GM19239 (cell line): ENCODE measurements at regions not wholly inside any gene's neighbourhood (a gene's known extent, or its start where the extent isn't known, plus 50 kb on each side); places are given as distances from the start of the nearest gene placed in this dataset.
"Not testable (repeated sequence)": the region's sequence is repeated elsewhere in the genome, so short reads cannot be mapped to it uniquely, and the experiment has no call there.

ENCODE experiments used
- DNase-seq: peaks from one replicate; pipeline ENCODE4 v3.0.0; 2011; ENCODE audit warnings: low spot score; ENCODE audit not compliant: insufficient read length
- FAIRE-seq: peaks from 2 replicates; lab custom pipeline; 2011; peaks lifted over from hg19 to GRCh38; lab: Jason Lieb, UNC

DNA sequence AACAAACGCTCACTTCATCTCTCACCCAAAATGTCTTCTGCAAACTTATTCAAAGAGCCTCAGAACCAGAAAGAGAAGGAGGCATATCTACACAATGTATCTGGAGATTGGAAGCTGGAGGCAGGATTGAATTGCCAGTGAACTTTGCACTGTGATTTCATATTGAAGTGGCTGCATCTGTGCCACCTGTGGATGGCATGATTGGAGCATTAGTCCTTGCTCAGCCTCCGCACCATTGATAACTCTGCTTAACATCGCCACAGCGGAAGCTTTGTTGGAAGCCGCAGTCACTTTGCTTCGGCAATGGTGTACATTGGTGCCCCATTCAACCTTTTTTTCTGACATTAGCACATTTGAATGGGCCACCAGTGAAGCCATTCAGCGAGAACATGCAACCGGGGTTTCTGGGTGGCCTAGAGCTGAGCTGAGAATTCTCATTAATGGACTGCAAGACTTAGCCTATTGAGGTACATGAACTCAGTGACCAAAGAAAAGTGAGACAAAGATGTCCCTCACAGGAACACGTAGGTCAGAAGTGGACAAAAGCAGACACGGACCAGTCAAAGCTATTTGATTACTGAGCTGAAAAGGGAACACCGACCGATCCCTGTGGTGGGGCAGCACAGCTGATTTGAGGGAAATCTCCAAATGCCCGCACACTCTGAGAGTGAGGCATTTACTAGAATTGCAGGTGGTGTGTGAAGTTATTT is 130.4 kb downstream of the BRMS1L start:
- DNase-seq (no peak), FAIRE-seq (no peak)

DNA sequence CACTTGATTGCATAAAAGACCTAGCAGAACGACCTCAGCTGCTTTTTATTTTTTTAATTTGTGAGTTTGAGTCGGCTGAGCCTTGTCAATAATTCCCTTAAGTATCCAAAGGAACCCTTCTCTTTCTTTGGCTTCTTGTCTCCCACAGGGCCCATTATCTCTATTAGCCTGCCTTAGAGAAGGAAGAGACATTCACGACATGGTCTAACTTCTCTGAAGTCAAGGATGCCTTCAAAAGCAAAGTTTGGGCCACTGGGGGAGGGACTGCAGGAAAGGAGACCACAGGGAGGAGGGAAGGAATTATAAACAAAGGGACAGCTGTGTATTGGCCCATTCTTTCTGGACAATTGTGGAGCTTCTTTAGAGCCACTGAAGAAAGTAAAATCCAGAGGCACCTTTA is 126.4 kb downstream of the BRMS1L start:
- FAIRE-seq, result no peak

DNA sequence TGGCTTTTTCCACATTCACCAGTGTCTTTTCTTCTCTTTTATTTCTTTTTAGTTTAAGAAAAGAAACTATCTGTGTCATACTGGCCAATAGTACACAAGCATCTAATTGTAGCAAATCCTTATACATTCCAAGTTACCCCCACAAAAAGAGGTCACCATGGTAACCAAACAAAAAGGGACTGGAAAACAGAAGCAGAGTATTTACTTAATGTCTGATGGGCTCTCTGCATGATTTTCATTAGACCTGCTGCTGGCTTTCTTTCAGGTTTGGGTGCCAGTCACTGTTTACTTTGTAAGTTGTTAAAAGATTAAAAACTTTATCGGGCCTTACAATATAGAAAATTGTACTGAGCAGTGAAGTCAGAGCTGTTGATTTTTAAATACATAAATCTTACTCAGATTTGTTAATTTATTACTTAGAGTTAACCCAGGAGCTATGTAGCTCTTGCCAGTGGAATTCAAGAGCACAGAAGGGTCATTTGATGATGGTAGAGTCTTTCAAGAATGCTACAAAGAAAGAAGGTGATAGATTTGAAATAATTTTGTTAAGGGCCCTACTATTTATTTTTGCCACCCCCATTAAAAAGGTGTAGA is 123.9 kb downstream of the BRMS1L start:
- FAIRE-seq (no peak), DNase-seq (no peak)

More for the DNA sequence above, 126.4 kb downstream of the BRMS1L start:
- DNase-seq, result no peak

DNA sequence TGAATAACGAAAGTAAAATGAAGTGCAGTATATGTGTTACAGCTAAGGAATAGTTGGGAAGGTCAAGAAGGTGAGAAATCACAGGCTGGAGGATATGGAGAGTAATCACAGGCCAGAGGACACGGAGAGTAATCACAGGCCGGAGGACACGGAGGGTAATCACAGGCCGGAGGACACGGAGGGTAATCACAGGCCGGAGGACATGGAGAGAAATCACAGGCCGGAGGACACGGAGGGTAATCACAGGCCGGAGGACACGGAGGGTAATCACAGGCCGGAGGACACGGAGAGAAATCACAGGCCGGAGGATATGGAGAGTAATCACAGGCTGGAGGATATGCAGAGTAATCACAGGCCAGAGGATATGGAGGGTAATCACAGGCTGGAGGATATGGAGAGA is 121.8 kb downstream of the BRMS1L start:
- not testable (repeated sequence) for FAIRE-seq, DNase-seq

DNA sequence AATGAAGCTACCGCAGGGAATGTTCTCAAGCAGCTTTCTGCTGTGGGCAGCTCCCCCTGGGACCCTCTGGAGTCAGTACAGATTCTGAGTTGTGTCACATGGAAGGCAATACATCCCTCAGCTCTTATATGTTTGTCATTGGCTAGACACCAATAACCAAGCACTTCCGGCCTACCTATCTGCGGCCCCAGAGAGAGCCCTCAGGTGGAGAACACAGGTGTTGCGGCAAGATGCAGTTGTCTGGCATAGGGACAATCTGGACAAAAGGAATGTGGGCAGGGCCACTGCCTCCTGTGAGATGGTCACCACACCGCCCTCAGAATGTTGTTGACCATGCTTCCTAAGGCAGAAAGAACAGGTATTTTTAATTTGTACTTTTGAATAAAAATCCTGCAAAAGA is 118.7 kb downstream of the BRMS1L start:
- DNase-seq, result peak; percentile 10
- no peak for FAIRE-seq

DNA sequence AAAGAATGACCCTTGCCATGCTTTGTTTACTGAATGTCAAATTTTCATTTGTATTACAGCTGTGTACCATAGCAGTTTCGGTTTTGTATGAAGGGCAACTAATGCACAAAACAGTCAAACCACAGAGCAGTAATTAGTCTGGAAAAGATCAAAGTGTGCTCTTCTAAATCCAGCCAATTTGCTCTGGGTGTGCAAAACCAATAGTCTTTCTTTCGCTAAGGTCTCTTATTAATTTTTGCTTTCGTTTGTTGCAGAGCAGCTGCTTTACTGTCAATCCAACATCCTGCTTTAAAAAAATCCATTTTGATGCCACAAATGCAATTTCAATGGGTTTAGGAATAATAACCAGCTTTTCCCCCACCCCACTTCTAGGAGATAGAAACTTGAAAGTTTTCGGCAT is 114.2 kb downstream of the BRMS1L start:
- peak; percentile 6 for DNase-seq
- peak; percentile 89 for FAIRE-seq

DNA sequence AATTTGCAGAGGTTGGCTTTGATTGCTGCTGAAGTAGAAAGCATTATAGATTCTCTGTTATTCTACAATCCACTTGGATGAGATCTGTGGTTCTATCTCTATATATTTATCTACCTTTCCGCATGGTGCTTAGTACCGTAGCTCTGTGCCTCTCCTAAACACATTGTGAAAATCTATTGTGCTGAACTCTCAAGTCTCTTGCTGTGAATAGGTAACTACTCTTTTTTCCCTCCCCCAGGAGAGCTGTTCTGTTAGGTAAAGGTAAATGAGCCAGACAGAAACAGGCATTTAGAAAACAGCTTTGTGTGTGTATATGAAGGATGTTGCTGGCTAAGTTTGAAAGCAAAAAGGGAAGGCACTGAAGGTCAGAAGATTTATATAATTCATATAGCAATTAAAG is 112.6 kb downstream of the BRMS1L start:
- FAIRE-seq, result no peak
- DNase-seq, result no peak

DNA sequence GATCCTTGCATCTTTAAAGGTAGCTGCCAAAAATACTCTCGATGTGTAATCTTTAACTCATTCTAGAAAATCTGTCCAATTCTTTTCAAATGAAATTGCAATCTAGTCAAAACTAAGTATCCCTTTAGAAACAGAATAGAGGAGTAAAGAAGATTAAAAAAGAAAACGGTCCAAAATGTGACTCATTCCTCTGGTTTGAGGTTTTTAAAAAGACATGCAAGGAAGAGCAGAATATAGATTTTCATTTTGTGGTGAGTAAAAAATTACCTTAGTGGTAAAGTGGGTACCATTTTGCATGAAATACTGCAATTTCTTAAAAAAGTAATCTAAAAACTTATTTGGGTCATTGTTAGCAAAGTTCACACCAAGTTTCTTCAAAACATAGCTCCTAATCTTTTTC is 108.4 kb downstream of the BRMS1L start:
- no peak for DNase-seq
- peak; percentile 69 for FAIRE-seq

DNA sequence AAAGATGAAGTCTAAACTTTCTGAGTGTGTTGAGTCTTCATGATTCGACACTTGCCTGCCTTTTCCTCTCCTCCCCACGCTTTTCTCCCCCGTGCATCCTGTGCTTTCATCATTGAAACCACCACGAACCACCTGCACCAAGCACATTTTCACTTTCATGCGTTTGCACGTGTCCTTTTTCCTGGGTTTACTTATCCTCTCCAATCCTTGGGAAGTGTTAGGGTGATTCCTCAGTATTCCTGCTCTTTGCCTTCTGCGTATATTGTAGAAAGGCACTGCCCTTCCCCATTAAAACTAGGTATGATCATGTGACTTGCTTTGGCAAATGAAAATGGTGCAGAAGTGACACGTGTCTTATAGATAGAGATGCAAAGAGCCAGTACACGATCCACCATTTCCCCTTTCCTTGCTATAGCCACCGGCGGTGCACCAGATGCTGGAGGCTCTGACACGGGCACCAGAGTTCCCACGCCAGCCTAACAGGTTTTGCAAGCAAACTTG is 106.6 kb downstream of the BRMS1L start:
- DNase-seq (no peak), FAIRE-seq (peak; percentile 97)

DNA sequence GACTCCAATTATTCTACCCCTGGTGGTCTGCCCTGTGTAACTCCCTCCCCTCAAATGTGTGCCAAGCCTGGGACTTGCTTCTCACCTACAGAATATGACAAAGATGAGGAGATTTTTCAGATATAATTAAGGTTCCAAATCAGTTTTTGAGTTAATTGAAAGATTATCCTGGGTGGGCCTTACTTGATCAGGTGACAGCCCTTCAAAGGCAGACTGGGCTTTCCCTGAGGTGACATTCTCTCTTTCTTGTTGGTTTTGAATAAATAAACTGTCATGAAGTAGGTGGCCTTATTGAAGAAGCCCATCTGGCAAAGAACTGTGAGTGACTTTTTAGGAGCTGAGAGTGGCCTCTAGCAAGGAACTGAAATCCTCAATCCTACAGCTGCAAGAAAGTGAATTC is 106.0 kb downstream of the BRMS1L start:
- DNase-seq (no peak), FAIRE-seq (no peak)

DNA sequence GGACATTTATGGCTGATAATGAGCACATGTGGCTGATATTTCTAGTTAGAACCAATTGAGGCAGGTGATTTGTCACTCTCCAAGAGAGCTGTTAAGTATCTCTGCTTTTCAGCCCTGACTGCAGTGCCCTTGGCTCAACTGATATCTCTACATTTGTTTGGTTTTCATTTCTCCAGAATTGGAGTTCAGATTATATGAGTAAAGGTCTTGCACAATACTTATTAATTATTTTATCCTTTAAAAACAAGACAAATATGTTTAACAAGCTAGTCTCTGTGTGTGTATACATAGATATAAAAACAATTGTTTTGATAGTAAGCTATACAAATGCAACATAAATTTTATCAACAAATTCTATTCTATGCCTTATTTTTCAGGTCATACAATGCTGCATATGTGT is 105.2 kb downstream of the BRMS1L start:
- FAIRE-seq, result peak; percentile 44
- DNase-seq, result no peak

DNA sequence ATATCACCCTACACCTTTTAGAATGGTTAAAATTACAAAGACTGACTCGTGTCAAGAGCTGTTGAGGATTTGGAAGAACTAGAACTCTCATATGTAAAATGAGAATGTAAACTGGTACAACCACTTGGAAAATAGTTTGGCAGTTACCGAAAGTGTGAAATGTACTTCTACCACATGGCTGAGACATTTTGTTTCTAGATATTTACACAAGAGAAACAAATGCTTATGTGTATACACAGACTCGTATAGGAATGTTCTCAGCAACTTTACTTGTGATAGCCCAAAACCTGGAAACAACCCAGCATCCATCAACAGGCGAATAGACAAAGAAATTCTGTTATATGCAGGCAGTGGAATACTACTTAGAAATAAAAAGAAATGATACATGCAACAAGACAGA is 103.0 kb downstream of the BRMS1L start:
- FAIRE-seq (no peak), DNase-seq (no peak)

DNA sequence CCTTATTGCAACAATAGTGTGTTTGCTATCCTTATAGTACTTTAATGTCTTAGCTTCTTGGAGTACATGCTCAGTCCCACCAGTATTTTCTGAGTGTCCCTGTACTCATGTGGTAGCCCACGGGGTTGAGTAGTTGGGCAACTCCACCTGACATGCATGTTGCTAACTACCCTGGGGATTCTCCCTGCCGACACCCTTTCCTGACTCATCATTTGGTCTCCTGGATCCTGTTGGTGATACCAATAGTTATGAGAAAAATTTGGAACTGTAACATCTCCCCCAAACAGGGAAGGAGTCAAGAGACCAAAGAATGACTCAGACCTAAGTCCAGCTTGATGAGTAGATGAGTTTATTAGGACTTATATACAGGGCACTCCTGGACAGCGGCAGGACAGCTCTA is 101.6 kb downstream of the BRMS1L start:
- DNase-seq (no peak), FAIRE-seq (no peak)

DNA sequence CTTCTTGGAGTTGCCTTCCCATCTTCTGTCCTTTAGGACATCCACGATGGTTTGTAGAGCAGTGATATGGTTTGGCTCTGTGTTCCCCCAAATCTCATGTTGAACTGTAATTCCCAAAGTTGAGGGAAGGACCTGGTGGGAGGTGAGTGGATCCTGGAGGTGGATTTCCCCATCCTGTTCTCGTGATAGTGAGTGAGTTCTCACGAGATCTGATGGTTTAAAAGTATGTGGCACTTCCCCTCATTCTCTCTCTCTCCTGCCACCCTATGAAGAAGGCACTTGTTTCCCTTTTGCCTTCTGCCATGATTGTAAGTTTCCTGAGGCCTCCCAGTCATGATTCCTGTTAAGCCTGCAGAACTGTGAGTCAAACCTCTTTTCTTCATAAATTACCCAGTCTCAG is 99.2 kb downstream of the BRMS1L start:
- FAIRE-seq, result no peak
- no peak for DNase-seq

DNA sequence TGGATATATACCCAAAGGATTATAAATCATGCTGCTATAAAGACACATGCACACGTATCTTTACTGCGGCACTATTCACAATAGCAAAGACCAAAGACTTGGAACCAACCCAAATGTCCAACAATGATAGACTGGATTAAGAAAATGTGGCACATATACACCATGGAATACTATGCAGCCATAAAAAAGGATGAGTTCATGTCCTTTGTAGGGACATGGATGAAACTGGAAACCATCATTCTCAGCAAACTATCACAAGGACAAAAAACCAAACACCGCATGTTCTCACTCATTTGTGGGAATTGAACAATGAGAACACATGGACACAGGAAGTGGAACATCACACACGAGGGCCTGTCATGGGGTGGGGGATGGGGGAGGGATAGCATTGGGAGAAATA is 96.5 kb downstream of the BRMS1L start:
- not testable (repeated sequence) for FAIRE-seq, DNase-seq

DNA sequence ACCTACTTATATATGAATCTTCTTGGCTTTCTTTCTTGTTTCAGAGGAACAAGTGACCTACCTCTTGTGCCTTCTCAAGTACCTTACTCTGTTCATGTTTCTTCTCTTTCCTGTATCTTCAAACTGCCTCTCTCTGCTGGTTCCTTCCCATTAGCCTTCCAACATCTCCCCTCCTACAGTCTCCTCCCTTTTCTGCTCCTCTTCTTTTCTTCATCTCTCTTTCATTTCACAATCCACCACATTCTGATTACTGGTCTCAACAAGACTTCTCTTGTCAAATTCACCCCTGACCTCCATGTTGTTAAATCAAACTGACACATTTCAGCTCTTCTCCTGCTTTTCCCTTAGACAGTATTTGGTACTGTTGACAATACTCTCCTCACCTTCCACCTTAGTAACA is 95.6 kb downstream of the BRMS1L start:
- DNase-seq (no peak), FAIRE-seq (no peak)
